KMS-11 (cell line): ENCODE measurements at regions not wholly inside any gene's neighbourhood (a gene's known extent, or its start where the extent isn't known, plus 50 kb on each side); places are given as distances from the start of the nearest gene placed in this dataset.

Experiments used
- H2AFZ ChIP-seq: fragments of 200-600 bp; sonication (generic); 2 replicates; pipeline ENCODE4 v1.6.1; 2016; ENCODE audit warnings: antibody characterized with exemption, mixed run types, low read depth
- H3K27ac ChIP-seq: fragments of 200-600 bp; sonication (generic); 2 replicates; pipeline ENCODE4 v1.6.1; 2016; ENCODE audit warnings: mild to moderate bottlenecking, mixed run types
- H3K27me3 ChIP-seq: fragments of 200-600 bp; sonication (generic); 2 replicates; pipeline ENCODE4 v1.6.1; 2017; ENCODE audit warnings: mild to moderate bottlenecking, low read depth, mixed run types, moderate library complexity; ENCODE audit not compliant: insufficient read depth
- H3K36me3 ChIP-seq: fragments of 200-600 bp; sonication (generic); 2 replicates; pipeline ENCODE4 v1.6.1; 2017; ENCODE audit warnings: mild to moderate bottlenecking, mixed run types; ENCODE audit not compliant: insufficient read depth
- H3K4me1 ChIP-seq: fragments of 200-600 bp; sonication (generic); 2 replicates; pipeline ENCODE4 v1.6.1; 2016; ENCODE audit warnings: mild to moderate bottlenecking, low read depth, mixed run types; ENCODE audit not compliant: poor library complexity, severe bottlenecking
- H3K4me2 ChIP-seq: fragments of 200-600 bp; sonication (generic); 2 replicates; pipeline ENCODE4 v1.7.0; 2016; ENCODE audit warnings: mild to moderate bottlenecking, mixed run types
- H3K4me3 ChIP-seq: fragments of 200-600 bp; sonication (generic); IDR thresholded peaks from 2 replicates; pipeline ENCODE4 v1.6.1; 2017; ENCODE audit warnings: low read depth, low read length, mixed read lengths; ENCODE audit not compliant: insufficient read depth
- H3K79me2 ChIP-seq: fragments of 200-600 bp; sonication (generic); 2 replicates; pipeline ENCODE4 v1.6.1; 2016; ENCODE audit warnings: low read depth, mixed run types; ENCODE audit not compliant: insufficient read depth
- H3K9ac ChIP-seq: fragments of 200-600 bp; sonication (generic); 2 replicates; pipeline ENCODE4 v1.6.1; 2016; ENCODE audit warnings: mild to moderate bottlenecking, mixed run types
- H4K20me1 ChIP-seq: fragments of 200-600 bp; sonication (generic); 2 replicates; pipeline ENCODE4 v1.6.1; 2016; ENCODE audit warnings: mild to moderate bottlenecking, mixed run types; ENCODE audit not compliant: insufficient read depth
- CTCF ChIP-seq: fragments of 200-600 bp; sonication (generic); conservative IDR thresholded peaks from 2 replicates; pipeline ENCODE4 v1.6.1; 2017; ENCODE audit warnings: low read depth, mild to moderate bottlenecking, antibody characterized with exemption, low read length, moderate library complexity, mixed read lengths

GRCh38 chr1:83637009-83637408 is 361.9 kb downstream of the TTLL7 start:
- Histone ChIP-seq H3K79me2 (no peaks in the 10 kb centered on the region), H3K9ac (no peak overlapping the region), H3K4me2 (no peak overlapping the region), H2AFZ (no peak overlapping the region), H4K20me1 (no peaks in the 10 kb centered on the region), H3K36me3 (no peaks in the 10 kb centered on the region), H3K4me1 (no peaks in the 10 kb centered on the region), H3K27me3 (no peaks in the 10 kb centered on the region), H3K4me3 (no peak overlapping the region), H3K27ac (no peak overlapping the region)
- TF ChIP-seq CTCF = no peak

- no peak for TF ChIP-seq CTCF
- no peaks in the 10 kb centered on the region for H3K27me3 ChIP-seq
- no peak overlapping the region for H3K4me3 ChIP-seq
- no peaks in the 10 kb centered on the region for H3K4me1 ChIP-seq
- H3K27ac ChIP-seq = no peak overlapping the region
- no peak overlapping the region for H3K4me2 ChIP-seq
- no peak overlapping the region for H2AFZ ChIP-seq
- no peaks in the 10 kb centered on the region for H4K20me1 ChIP-seq
- H3K79me2 ChIP-seq = no peaks in the 10 kb centered on the region
- H3K36me3 ChIP-seq = no peaks in the 10 kb centered on the region
- H3K9ac ChIP-seq = no peak overlapping the region
These were observed 366.0 kb downstream of the TTLL7 start for GRCh38 chr1:83632906-83633305.

- no peaks in the 10 kb centered on the region for H3K36me3 ChIP-seq
- H3K79me2 ChIP-seq = no peaks in the 10 kb centered on the region
- no peaks in the 10 kb centered on the region for H3K4me1 ChIP-seq
- no peak overlapping the region for H3K4me3 ChIP-seq
- no peaks in the 10 kb centered on the region for H3K27me3 ChIP-seq
- no peak overlapping the region for H3K4me2 ChIP-seq
- no peak overlapping the region for H3K9ac ChIP-seq
- H3K27ac ChIP-seq = no peak overlapping the region
- H2AFZ ChIP-seq = no peak overlapping the region
- H4K20me1 ChIP-seq = no peaks in the 10 kb centered on the region
- TF ChIP-seq CTCF = no peak
These were observed 367.1 kb downstream of the TTLL7 start for GRCh38 chr1:83631851-83632250.

- Histone ChIP-seq H3K4me2 (no peak overlapping the region), H3K36me3 (no peaks in the 10 kb centered on the region), H3K79me2 (no peaks in the 10 kb centered on the region), H3K4me3 (no peak overlapping the region), H3K4me1 (no peaks in the 10 kb centered on the region), H3K9ac (no peak overlapping the region), H3K27me3 (no peaks in the 10 kb centered on the region), H4K20me1 (no peaks in the 10 kb centered on the region), H3K27ac (no peak overlapping the region), H2AFZ (no peak overlapping the region)
- TF ChIP-seq CTCF = no peak
These were observed 371.9 kb downstream of the TTLL7 start for GRCh38 chr1:83627045-83627444.

GRCh38 chr1:83626603-83627002 is 372.3 kb downstream of the TTLL7 start:
- H3K9ac ChIP-seq = no peak overlapping the region
- no peak overlapping the region for H3K4me2 ChIP-seq
- no peak for TF ChIP-seq CTCF
- no peak overlapping the region for H3K4me3 ChIP-seq
- H3K27me3 ChIP-seq = no peaks in the 10 kb centered on the region
- no peaks in the 10 kb centered on the region for H3K79me2 ChIP-seq
- H3K36me3 ChIP-seq = no peaks in the 10 kb centered on the region
- H3K27ac ChIP-seq = no peak overlapping the region
- H3K4me1 ChIP-seq = no peaks in the 10 kb centered on the region
- no peaks in the 10 kb centered on the region for H4K20me1 ChIP-seq
- H2AFZ ChIP-seq = no peak overlapping the region
